ENCODE measurements at regions not wholly inside any gene's neighbourhood (a gene's known extent, or its start where the extent isn't known, plus 50 kb on each side); places are given as distances from the start of the nearest gene placed in this dataset.

DNA sequence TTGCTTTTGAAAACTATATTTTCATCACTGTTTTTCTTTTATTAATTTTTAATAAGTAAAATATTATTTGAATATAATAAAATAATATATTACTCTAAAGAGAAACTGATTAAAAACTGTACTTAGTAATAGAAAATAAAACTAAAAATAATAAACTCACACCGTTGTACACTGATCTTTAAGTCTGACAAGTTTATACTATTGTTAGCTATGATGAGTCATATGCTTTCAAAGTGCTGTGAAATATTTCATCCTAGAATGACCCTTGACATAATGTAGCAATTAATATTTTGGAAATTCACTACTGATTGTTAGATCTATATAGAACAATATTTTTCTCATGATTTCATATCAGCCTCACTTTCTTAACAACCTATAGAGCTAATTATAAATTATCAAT is 1040.6 kb upstream of the SPRY2 start:
- no peak for TF ChIP-seq CTCF (conservative IDR thresholded peaks at IDR 0.05)
- TF ChIP-seq ZFX (IDR thresholded peaks at IDR 0.05), result no peak
